ENCODE measurements at regions not wholly inside any gene's neighbourhood (a gene's known extent, or its start where the extent isn't known, plus 50 kb on each side); places are given as distances from the start of the nearest gene placed in this dataset.

- peak; percentile 74; the same call in 1 of the 2 replicates for TF ChIP-seq TCF4 (CRISPR knock-in tag; IDR thresholded peaks at IDR 0.05; ENCODE audit: borderline replicate concordance)
- no peak for TF ChIP-seq RARB (CRISPR knock-in tag; IDR thresholded peaks at IDR 0.05)
- TF ChIP-seq TOX (CRISPR knock-in tag; IDR thresholded peaks at IDR 0.05; ENCODE audit: borderline replicate concordance) = no peak
- TF ChIP-seq PATZ1 (CRISPR knock-in tag; IDR thresholded peaks at IDR 0.05; ENCODE audit: borderline replicate concordance) = no peak
Observed at GRCh38 chr5:51811883-51812471, 428.7 kb downstream of the ISL1 start.
